ENCODE measurements at regions not wholly inside any gene's neighbourhood (a gene's known extent, or its start where the extent isn't known, plus 50 kb on each side); places are given as distances from the start of the nearest gene placed in this dataset.

DNA sequence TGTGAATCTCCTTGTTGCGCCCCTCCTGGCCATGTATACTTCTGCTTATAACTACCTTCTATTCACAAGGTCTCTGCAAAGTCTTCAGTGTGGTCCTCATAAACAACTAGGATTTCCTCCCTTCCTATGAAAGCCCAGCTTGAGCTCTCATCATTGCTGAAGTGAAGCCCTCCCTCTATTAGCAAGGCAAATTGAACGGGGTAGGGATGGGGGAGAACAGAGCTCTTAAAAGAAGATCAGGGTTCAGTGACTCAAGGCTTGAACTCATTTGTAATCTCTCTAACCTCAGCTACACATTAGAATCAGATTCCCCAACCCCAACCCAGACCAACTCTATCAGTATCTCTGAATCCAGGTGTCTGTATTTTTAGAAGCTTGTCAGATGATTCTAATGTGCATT, 88.3 kb upstream of the ST8SIA2 start:
- DNase-seq, result no peak

DNA sequence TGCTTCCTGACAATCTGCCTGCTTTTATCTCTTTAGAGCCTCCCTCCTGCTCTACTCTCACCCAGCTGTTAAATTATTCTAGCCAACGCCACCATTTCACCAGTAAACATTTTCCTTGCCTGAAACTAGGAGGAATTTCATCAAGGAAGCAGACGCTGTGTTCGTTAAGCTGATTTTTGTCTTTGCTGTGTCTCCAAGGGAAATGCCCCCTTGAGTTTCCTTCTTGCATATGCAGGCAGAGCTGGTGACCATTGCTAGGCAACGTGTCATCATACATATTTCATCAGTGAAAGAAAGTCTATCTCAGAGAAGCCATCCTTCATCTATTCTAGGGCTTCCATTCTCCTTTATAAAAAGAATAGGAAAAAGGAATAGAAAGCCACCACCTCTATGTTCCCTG, 87.0 kb upstream of the ST8SIA2 start:
- DNase-seq, result no peak

DNA sequence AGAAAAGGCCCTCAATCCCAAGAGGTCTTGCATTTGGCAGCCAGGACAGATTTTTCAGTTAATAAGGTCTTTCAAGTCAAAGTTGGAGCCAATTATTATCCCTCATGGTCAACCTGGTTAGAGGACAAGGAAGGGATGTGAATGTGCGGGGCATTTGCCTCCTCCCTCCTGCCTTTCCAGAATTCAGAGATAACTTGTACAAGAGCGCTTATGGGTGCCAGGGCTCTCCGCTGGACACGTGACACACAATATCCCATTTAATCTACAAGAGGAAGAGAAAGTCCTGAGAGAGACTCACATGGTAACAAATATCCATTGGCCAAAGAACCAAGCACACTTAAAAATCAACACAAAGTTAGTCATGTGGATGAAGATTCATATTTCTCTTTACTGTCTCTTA, 78.5 kb upstream of the ST8SIA2 start:
- DNase-seq, result no peak

DNA sequence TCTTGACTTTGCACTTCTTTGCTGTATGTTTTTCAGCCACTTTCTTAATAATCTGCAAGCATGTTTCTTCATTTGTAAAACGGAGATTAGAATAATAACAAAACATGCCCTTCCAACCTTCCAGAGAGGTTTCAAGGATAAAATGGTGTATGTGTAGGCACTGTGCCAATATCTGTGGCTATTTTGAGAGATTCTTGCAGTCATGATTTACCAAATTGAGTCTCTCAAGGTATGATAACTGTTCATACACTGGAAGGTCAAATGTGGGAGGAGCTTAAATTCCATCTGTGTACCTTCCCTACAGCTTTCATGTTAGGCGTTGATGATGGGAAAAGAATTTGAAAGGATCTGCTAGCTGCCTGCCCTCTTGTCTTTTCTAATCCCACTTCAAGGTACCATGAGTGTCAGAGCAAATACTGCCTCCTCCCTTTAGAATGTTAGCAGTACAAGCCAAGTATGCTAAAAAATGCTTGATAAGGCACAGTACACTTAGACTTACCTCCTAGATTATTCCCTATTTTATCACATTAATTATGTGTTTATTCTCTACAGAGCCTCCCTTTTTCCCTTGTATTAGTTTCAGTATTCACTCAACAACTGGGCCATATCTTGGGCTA, 78.0 kb upstream of the ST8SIA2 start:
- no peak for DNase-seq

DNA sequence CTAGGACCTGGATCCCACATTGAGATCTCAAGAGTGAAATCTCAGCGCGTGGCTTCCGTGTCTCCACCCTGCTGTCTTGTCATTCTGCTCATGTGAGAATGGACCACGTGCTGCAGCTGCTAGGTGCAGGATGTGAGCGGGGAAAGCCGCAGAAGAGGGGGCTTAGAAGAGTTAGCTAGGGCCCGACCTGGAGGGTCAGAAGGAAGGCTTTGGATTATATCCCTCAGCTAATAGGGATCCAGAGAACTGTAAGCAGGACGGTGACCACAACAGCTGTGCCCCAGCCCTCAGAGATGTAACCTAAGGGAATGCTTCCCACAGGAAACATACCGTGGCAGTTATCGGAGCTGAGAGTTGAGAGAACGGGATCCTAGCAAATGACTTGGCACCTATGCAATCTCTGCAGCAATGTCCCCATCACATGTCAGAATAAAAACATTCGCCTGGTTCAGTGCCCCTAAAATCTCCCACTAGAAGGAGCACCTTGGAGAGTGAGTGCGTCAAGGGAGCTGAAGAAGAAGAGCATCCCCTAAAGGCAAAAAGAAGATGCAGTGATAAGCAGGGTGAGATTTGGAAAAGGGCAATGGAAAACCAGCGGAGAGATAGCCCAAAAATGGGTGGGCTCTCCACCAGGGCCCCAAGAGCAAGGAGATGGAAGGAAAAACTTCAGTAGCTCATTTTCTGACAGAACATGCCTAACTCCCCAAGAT, 76.9 kb upstream of the ST8SIA2 start:
- DNase-seq, result no peak

DNA sequence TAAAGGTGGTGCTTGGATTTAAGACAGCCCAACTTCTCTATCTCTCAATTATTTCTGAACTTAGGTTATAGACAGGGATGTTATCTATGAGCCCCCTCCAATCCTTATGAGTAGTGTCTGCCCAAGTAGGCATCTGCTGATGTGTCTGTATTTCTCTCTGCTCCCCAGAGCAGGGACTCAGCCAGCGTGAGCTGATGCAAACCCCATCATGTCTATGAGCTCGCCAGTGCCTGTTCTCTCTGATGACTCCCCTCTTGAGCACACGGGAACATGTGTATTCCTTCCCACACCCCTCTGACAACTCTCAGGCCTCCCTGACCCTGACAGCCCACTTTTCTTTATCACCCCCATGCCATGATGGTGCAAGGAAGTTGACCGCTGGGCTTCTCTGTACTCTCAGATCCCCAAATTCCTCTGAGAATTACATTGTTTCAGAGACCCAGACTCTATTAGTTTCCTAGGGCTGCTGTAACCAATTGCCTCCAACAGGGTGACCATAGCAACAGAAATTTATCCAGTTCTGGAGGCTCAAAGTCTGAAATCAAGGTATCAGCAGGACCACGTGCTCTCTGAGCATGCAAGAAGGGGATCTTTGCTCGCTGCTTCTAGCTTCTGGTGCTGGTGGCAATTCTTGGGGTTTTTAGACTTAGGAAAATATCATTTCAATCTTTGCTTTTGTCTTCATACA, 73.5 kb upstream of the ST8SIA2 start:
- DNase-seq, result no peak

DNA sequence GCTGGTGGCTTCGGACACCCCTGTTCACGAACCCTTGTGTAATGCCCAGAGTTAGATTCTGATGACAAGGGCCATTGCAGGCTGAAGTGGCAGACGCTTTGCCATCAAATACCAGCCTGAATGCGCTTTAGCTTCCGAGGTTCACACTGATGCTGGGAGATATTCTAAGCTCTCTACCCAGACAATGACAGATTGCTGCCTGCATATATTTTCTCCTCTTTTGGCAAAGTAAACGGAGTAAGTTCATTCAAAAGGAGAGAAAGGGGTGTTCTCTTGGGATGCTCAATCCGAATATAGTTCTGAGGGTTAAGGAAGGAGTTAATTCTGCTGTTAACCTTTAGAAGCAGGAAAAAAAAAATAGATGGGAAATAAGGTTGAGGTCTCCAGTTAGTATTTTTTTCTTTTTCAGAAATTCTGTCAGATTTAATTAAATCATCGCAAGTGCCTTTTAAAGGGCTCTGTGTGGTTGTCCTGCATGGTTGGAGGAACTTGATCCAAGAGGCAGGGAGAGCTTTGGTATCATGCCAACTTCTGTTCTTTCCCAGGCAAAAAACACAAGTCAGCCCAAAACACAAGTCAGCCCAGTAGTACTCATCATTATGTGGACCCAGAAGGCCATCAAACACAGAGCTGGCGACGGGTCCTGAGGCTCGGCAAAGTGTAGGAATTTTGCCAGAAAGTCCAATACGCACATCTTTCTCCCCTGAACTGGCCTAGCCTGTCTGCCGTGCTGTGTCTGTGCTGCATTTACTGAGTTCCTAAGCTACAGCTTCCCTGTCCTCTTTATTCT, 70.9 kb upstream of the ST8SIA2 start:
- DNase-seq, result no peak

DNA sequence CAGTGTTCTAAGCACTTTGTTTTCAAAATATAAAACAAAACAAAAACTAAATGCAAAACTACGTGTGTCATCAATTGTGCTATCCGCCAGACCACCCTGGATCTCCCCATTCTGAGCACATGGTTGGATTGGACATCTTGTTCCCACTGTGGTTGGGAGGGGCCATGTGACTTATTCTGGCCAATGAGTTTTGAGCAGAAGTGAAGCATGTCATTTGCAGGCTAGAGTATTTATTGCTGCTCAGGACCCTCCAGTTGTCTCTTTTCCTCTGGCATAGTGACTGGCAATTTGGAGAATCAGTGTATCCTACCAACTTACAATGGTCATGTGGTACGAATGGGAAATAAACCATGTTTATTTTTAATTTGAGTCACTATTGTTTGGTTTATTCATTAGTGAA, 70.2 kb upstream of the ST8SIA2 start:
- no peak for DNase-seq

DNA sequence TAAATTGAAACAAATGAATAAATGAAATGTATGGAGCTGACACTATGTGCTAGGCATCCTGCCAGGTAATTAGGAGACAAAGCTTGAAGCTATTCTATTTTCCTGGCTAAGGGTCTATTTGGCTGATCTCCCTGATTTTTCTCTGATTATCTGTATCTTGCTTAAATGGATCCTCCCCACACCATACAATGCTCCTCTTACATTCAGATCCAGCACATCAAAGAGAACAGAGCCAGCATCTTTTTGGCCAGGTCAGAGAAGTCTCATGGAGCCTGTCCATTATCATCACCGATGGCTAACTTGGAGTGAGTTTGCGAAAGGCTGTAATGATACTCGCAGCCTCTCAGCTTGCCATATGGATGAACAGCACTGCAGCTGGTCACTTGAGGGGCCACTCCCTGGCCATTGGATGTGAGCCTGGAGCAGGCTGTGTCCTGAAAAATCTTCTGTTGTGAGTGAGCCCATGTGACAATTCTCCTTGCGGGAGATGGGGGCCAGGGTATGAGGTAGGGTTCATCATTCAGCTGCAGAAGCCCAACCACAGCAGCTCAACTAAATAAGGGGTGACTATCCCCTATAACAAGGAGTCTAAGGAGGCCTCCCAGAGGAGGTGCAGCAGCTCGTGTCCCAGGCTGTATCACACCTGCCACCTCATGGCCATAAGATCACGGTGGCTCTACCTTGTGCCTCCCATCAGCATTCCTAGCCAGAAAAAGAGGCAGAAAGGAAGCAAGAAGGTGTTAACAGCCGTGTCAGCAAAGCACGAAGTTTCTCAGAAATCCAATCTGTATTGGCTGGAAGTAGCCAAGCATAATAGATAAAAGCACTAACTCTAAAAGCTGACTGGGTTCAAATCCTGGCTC, 69.3 kb upstream of the ST8SIA2 start:
- DNase-seq, result no peak

DNA sequence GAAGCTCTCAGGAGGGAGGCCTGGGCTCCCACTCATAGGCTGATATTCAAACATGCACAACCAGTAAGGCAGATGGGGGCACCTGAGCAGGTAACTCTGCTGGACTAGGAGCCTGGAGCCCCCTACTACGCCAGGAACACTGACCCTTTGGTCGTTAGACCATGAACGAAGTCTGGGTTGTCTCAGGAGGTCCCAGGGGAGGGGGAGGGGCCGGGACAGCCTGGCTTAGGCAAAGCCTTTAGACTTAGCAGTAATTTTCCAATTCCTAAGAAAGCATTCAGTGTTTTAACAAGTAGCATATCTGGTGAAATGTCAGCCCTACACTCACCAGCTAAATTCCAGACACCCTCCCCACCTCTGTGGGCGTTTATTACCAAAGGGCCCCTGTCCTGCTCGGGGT, 67.4 kb upstream of the ST8SIA2 start:
- DNase-seq, result no peak

DNA sequence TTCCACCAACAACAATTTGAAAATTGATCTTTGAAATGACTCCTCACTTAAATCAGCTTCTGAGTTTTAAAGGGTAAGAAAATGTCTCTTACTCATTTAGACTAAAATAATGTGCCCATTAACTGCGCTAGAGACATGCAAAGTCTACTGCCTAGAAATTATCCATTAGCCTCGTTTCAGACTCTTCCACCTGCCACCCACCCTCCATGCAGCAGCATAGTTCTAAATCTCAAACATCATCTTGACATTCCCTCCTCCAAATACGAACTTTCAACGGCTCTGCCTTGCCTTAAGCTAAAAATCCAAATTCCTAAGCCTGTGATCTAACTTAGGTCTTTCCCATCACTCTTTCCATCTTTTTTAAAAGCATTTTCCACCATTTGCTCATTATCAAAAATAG, 66.6 kb upstream of the ST8SIA2 start:
- no peak for DNase-seq

DNA sequence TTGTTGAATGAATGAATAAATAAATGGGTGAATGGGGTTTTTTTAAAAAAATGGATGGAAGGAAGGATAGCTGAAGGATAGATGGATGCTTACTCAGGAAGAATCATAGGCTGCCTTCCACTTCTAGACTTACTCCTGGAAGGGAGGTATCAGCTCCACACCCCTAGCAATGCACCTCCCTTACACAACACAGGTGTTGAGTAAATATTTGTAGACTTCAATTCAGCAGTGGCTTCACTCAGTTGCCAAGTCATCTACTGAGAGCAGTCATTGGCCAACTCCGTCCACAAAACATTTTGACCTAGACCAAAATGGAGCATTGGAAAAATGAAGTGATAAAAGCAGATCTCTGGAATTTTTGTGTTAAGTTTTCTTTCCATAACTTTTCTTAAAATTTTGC, 65.5 kb upstream of the ST8SIA2 start:
- DNase-seq, result no peak

DNA sequence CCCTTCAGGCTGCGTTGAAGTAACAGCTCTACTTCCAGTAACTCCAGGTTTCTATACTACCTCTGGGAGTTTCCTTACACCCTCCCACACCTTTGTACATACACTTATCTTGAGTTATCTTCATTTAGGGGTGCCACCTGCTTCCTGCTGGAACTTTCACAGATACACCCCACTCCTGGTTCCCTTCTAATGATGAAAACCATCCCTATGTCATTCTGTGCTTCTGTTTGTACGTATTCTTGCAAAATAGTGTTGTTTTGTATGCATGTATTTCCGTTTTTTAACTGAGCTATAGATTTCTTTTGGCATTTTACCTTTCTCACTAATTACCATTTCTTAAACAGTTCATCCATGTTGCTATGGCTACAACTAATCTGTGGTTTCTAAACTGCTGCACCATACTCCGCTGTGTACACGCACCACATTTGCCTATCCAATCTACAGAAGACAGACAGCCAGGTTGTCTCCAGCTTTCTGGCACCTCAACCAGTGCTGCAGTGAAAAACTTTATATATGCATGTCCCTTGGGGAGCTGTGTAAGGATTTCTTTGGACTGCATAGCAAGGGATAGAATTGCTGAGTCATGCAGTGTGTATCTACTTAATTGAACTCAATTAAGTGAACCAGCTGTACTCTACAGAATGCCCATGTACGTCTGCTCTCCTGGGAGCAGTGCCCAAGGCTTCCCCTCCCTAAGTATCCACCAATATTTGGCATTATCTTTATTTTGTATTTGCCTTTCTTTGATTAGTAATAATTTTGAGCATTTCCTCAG, 61.4 kb upstream of the ST8SIA2 start:
- no peak for DNase-seq

DNA sequence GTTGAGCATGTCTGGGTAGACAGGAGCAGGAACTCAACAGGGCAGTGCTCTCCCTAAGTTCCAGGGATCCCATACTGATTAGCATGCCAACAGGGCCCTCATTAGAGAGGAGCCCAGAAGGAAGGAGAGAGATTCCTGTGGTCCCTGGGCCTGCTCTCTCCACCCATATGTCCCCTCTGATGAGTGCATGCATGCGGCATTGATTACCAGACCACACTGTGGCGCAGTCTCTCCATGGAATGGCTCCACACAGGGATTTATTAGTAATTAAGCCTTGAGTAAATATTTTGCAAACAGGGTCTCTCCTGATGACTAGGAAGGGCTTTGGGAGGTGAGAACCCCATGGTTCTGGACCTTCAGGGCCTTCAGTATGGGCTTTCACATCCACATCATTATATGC, 60.0 kb upstream of the ST8SIA2 start:
- DNase-seq, result no peak

DNA sequence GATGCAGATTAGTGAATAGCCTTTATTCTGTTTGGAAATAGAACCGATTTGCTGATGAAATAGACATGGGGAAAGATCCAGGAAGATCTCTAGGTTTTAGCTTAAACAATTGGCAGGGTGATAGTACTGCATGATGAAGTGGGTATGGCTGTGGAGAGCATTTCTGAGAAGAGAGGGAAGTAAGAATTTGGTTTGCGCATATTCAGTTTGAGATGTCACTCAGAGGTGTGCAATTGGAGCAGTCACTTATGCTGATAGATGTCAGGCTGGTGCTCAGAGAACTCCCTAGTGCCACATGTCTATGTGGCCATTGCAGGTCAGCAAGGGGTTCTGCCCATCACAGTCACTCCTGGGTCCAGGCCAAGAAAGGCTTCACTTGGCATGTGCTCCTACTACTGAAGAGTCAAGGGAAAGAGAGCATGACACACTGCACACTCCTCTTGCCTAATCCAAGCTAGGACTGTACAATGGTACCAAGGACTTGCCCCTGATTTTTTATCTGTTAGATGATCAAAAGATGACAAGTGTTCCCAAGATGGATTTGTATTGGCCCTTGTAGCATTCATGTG, 57.2 kb upstream of the ST8SIA2 start:
- DNase-seq, result no peak

DNA sequence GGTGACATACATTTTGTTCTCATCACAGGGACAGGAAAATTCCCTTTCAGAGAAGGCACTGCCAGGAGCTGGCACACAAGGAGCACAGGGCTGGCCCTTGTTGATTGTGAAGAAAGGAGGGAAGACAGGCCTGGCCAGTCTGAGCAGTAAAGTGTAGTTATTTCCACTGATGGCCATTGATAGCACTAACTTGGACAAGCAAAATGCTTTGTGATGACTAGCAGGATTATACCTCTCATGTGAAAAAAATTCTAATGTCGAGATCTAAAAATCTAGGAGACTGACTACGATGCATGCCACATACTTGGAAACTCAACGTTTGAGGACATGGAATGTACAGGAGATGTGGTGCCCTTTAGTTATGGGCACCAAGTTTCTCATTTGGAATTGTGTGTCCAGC, 54.3 kb upstream of the ST8SIA2 start:
- no peak for DNase-seq

Data from stimulated activated CD4-positive, alpha-beta T cell treated with anti-CD3 and anti-CD28 coated beads, Interleukin-2, amount 100 ng/mL, for 24 hours (primary cell).